ENCODE measurements at regions not wholly inside any gene's neighbourhood (a gene's known extent, or its start where the extent isn't known, plus 50 kb on each side); places are given as distances from the start of the nearest gene placed in this dataset.
A peak's percentile ranks its signal among the peaks of the same experiment; 100 is the strongest.

DNA sequence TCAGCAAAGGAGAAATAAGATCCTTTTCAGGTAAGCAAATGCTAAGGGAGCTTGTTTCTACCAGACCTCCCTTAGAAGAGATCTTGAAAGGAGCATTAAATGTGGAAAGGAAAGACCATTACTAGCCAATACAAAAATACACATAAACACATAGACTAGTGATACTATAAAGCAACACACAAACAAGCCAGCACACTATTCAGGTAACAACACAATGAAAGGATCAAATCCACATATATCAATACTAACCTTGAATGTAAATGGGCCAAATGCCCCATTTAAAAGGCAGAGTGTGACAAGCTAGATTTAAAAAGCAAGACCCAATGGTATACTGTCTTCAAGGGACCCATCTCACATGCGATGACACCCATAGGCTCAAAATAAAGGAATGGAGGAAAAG lies 317.6 kb downstream of the TBL1XR1 start:
- H3K4me3 ChIP-seq = no peak overlapping the region
- TF ChIP-seq, protein P1, sequence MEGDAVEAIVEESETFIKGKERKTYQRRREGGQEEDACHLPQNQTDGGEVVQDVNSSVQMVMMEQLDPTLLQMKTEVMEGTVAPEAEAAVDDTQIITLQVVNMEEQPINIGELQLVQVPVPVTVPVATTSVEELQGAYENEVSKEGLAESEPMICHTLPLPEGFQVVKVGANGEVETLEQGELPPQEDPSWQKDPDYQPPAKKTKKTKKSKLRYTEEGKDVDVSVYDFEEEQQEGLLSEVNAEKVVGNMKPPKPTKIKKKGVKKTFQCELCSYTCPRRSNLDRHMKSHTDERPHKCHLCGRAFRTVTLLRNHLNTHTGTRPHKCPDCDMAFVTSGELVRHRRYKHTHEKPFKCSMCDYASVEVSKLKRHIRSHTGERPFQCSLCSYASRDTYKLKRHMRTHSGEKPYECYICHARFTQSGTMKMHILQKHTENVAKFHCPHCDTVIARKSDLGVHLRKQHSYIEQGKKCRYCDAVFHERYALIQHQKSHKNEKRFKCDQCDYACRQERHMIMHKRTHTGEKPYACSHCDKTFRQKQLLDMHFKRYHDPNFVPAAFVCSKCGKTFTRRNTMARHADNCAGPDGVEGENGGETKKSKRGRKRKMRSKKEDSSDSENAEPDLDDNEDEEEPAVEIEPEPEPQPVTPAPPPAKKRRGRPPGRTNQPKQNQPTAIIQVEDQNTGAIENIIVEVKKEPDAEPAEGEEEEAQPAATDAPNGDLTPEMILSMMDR (IDR thresholded peaks at IDR 0.05) = no peak
- no peak for DNase-seq (ENCODE audit: low spot score)
- no peak overlapping the region for H3K27ac ChIP-seq

DNA sequence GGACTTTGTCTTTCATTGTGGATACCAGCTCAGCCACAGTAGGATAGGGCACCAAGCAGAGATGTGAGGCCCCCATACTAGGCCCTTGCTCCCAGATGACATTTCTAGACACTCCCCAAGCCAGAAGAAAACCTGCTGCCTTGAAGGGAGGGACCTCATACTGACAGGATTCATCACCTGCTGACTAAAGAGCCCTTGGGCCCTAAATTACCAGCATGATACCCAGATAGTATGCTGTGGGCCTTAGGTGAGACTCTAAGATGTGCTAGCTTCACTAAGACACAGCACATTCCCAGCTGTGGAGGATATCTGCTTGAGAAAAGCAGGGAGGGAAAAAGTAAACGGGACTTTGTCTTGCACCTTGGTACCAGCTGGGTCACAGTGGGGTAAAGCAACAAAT lies 324.0 kb downstream of the TBL1XR1 start:
- Histone ChIP-seq H3K4me3 (no peak overlapping the region), H3K27ac (no peak overlapping the region)
- no peak for DNase-seq (ENCODE audit: low spot score)
- TF ChIP-seq, protein P1 (IDR thresholded peaks at IDR 0.05) = no peak

DNA sequence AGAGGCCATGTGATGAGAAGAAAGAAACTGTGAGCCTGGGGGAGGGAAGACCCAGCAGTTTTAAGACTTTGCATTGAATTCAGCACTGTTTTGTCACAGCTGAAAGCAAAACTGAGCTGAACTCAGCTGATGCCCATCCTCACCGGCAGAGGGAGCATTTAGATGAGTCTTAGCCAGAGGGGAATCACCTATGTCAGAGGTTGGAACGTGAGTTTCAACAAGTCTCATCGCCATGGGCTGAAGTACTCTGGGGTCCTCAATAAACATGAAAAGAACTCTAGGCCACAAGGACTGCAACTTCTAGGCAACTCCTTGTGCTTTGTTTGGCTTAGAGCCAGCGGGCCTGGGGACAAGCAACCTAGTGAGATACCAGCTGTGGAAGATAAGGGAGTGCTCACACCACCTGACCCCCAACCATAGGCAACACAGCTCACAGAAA lies 324.5 kb downstream of the TBL1XR1 start:
- no peak overlapping the region for H3K4me3 ChIP-seq
- TF ChIP-seq, protein P1 (IDR thresholded peaks at IDR 0.05) = peak; percentile 23
- no peak for DNase-seq (ENCODE audit: low spot score)
- H3K27ac ChIP-seq = no peak overlapping the region

DNA sequence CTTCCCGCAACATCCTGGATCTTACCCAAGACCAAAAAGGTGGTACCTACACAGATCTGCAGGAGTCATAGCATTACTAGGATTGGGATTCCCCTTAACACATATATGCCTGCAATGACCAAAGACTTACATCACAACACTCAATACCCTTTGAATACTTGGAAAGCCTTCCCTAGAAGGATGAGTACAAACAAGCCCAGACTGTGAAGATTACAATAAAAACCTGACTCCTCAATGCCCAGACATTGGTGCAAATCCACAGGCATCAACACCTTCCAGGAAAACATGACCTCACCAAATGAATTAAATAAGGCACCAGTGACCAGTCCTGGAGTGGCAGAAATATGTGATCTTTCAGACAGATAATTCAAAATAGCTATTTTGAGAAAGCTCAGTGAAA lies 326.8 kb downstream of the TBL1XR1 start:
- TF ChIP-seq, protein P1 (IDR thresholded peaks at IDR 0.05) = no peak
- DNase-seq (ENCODE audit: low spot score) = no peak
- Histone ChIP-seq H3K27ac (no peak overlapping the region), H3K4me3 (no peak overlapping the region)

DNA sequence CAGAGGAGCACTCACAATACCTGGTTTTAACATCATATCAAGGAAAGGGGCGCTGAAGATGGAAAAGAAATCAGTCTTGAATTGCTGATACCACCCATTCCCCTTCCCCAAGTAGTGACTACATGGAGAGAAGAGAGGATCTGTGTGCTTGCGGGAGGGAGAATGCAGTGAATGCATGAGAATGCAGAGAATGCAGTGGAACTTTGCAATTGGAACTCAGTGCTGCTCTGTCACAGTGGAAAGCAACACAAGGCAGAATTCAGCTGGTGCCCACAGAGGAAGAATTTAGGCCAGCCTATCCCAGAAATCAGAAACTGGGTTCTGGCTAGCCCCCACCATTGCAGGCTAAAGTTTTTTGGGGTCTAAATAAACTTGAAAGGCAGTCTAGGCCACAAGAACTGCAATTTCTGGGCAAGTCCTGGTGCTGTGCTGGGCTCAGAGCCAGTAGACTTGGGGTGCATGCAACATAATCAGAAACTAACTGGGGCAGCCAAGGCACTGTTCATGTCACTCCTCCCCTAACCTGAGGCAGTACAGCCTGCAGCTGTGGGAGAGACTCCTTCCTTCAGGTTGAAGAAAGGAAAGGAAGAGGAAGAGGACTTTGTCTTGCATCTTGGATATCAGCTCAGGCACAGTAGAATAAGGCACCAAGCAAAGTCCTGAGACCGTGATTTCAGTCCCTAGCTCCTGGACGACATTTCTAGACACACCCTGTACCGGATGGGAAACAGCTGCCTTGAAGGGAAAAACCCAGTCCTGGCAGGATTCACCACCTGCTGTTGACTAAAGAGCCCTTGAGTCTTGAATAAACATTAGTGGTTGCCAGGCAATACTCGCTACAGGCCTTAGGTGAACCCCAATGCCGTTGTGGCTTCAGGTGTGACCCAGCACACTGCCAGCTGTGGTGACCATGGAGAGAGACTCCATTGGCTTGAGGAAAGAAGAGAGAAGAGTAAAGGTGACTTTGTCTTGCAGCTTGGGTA lies 329.3 kb downstream of the TBL1XR1 start:
- TF ChIP-seq, protein P1 (IDR thresholded peaks at IDR 0.05) = no peak
- Histone ChIP-seq H3K27ac (no peak overlapping the region), H3K4me3 (no peak overlapping the region)
- no peak for DNase-seq (ENCODE audit: low spot score)

DNA sequence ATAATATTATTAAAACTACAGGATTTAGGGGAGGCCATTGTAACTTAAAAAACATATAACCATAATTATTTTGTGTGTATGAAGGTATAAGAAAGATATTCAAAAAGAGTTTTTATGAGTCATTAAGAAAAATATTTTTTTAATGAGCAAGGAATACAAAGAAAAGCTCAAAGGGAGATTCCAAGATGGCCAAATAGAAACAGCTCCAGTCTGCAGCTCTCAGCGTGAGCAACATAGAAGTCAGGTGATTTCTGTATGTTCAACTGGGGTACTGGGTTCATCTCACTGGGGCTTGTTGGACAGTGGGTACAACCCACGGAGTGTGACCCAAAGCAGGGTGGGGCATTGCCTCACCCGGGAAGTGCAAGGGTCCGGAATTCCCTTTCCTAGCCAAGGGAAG lies 336.1 kb downstream of the TBL1XR1 start:
- no peak overlapping the region for H3K4me3 ChIP-seq
- DNase-seq (ENCODE audit: low spot score) = no peak
- TF ChIP-seq, protein P1 (IDR thresholded peaks at IDR 0.05) = no peak

DNA sequence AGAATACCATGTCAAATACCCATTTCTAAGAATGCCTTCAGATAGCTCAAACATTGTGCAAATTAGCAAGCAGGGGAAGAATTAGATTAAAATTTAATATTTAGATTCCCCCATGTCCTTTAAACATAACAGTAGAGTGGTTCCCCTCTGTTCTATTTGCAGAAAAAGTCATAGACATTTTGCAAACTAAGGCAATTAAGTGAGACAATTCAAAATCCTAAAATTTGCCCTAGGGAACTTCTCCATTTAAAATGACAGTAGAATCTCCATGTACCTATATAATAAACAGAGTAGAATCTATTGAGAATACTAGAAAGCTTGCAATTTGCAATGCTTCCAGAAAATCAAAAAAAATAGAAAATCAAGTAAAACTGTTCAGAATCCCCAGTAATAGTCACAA lies 340.6 kb downstream of the TBL1XR1 start:
- Histone ChIP-seq H3K27ac (no peak overlapping the region), H3K4me3 (no peak overlapping the region)
- DNase-seq (ENCODE audit: low spot score) = no peak
- TF ChIP-seq, protein P1 (IDR thresholded peaks at IDR 0.05) = no peak

More for the DNA sequence above, 336.1 kb downstream of the TBL1XR1 start:
- H3K27ac ChIP-seq = no peak overlapping the region
